ENCODE measurements at regions not wholly inside any gene's neighbourhood (a gene's known extent, or its start where the extent isn't known, plus 50 kb on each side); places are given as distances from the start of the nearest gene placed in this dataset.

DNA sequence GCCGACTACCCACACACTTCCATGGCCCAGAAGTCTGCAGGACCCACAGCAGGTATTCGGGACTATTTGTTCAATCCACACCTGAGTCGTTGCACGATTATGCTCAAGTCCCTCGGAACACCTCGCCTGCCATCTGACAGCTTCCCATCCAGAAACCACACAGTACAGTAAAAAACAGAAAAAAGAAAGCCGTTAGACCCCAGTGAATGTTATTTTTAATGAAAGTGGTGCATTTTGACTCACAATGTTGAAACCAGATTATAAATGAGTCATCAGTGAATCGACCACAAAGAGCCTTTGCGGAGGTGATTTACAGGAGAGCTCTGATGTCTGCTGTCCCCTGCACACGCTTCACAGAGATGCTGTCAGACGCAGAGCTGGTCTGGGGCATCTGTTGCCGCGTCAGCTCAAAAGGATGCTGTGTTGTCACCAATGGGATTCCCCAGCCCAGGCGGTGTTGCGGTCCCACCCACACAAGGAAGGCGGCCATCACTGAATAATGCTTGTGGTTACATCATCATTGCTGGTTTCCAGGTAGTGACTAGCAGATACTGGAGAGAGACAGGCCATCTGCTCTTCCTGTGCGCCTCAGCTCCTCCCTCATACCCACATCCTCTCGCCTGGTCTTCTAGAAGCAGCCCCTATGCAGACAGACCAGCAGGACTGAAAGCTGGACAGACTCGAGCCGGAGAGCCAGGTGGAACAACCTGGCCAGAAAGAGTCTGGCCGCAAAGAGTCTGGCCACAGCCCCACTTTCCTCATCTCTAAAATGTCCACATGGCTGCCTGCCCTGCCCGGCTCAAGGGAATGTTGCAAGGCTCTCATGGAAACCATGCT lies 116.8 kb downstream of the TOMM20 start (continued):
- TF ChIP-seq SMAD2 (IDR thresholded peaks at IDR 0.05; ENCODE audit: low read depth, low read length), result no peak
- no peak for TF ChIP-seq ZNF79 (CRISPR knock-in tag; IDR thresholded peaks at IDR 0.05; ENCODE audit: low read depth)
- TF ChIP-seq, protein P1, sequence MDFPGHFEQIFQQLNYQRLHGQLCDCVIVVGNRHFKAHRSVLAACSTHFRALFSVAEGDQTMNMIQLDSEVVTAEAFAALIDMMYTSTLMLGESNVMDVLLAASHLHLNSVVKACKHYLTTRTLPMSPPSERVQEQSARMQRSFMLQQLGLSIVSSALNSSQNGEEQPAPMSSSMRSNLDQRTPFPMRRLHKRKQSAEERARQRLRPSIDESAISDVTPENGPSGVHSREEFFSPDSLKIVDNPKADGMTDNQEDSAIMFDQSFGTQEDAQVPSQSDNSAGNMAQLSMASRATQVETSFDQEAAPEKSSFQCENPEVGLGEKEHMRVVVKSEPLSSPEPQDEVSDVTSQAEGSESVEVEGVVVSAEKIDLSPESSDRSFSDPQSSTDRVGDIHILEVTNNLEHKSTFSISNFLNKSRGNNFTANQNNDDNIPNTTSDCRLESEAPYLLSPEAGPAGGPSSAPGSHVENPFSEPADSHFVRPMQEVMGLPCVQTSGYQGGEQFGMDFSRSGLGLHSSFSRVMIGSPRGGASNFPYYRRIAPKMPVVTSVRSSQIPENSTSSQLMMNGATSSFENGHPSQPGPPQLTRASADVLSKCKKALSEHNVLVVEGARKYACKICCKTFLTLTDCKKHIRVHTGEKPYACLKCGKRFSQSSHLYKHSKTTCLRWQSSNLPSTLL (IDR thresholded peaks at IDR 0.05), result no peak
- no peak for TF ChIP-seq IRF2 (CRISPR knock-in tag; IDR thresholded peaks at IDR 0.05)
- TF ChIP-seq SNIP1 (IDR thresholded peaks at IDR 0.05; ENCODE audit: low read depth), result no peak
- TF ChIP-seq ID3 (CRISPR knock-in tag; IDR thresholded peaks at IDR 0.05), result no peak
- TF ChIP-seq ID3 (tag; IDR thresholded peaks at IDR 0.05), result no peak
- TF ChIP-seq ETS2 (tag; IDR thresholded peaks at IDR 0.05; ENCODE audit: borderline replicate concordance, poor library complexity, severe bottlenecking), result no peak
- no peak for TF ChIP-seq ZFP36 (IDR thresholded peaks at IDR 0.05; ENCODE audit: low read depth, low read length, partially characterized antibody)
- TF ChIP-seq ZNF140 (CRISPR knock-in tag; IDR thresholded peaks at IDR 0.05), result no peak

Data from K562 (cell line).